BE2C (cell line): ENCODE measurements at regions not wholly inside any gene's neighbourhood (a gene's known extent, or its start where the extent isn't known, plus 50 kb on each side); places are given as distances from the start of the nearest gene placed in this dataset.

Experiments
- DNase-seq: peaks from one replicate; pipeline ENCODE4 v3.0.0-alpha.2; 2020
- H3K27me3 ChIP-seq: fragments of 250-450 bp; sonication (Bioruptor Pico); 2 replicates; pipeline ENCODE4 v1.5.1; 2020; ENCODE audit warnings: mild to moderate bottlenecking
- H3K36me3 ChIP-seq: fragments of 250-450 bp; sonication (Bioruptor Pico); 2 replicates; pipeline ENCODE4 v1.5.1; 2020; ENCODE audit warnings: mild to moderate bottlenecking
- H3K4me1 ChIP-seq: fragments of 250-450 bp; sonication (Bioruptor Pico); 2 replicates; pipeline ENCODE4 v1.5.1; 2020
- H3K4me3 ChIP-seq: 2 replicates; pipeline ENCODE4 v1.5.1; 2011; ENCODE audit warnings: low read depth, low read length
- H3K9me3 ChIP-seq: fragments of 250-450 bp; sonication (Bioruptor Pico); 2 replicates; pipeline ENCODE4 v1.5.1; 2020
- CTCF ChIP-seq: IDR thresholded peaks from 2 replicates; pipeline ENCODE4 v1.5.1; 2012; ENCODE audit warnings: mild to moderate bottlenecking, low read depth, low read length

- H3K36me3 ChIP-seq: no peaks in the 10 kb centered on the region
- H3K4me1 ChIP-seq: no peaks in the 10 kb centered on the region
- no peak for TF ChIP-seq CTCF
- H3K9me3 ChIP-seq: no peaks in the 10 kb centered on the region; the same call in 1 of the 2 replicates
- no peak for DNase-seq
- H3K27me3 ChIP-seq: no peaks in the 10 kb centered on the region
- no peak overlapping the region for H3K4me3 ChIP-seq
Measured at GRCh38 chr19:28989739-28990138, 223.2 kb downstream of the UQCRFS1 start.

GRCh38 chr19:28988066-28988465, 224.9 kb downstream of the UQCRFS1 start:
- TF ChIP-seq CTCF: no peak
- no peaks in the 10 kb centered on the region for H3K27me3 ChIP-seq

GRCh38 chr19:28987177-28987576, 225.8 kb downstream of the UQCRFS1 start:
- DNase-seq: no peak
- no peaks in the 10 kb centered on the region; the same call in 1 of the 2 replicates for H3K9me3 ChIP-seq
- TF ChIP-seq CTCF: no peak

More at GRCh38 chr19:28988066-28988465, 224.9 kb downstream of the UQCRFS1 start:
- Histone ChIP-seq H3K4me3 (no peak overlapping the region), H3K36me3 (no peaks in the 10 kb centered on the region), H3K9me3 (no peaks in the 10 kb centered on the region; the same call in 1 of the 2 replicates), H3K4me1 (no peaks in the 10 kb centered on the region)
- no peak for DNase-seq

GRCh38 chr19:28985201-28985600, 227.8 kb downstream of the UQCRFS1 start:
- Histone ChIP-seq H3K9me3 (no peaks in the 10 kb centered on the region; the same call in 1 of the 2 replicates), H3K4me1 (no peaks in the 10 kb centered on the region), H3K36me3 (no peaks in the 10 kb centered on the region), H3K4me3 (no peak overlapping the region), H3K27me3 (no peaks in the 10 kb centered on the region)
- no peak for TF ChIP-seq CTCF
- DNase-seq: no peak

More at GRCh38 chr19:28987177-28987576, 225.8 kb downstream of the UQCRFS1 start:
- no peaks in the 10 kb centered on the region for H3K4me1 ChIP-seq
- no peak overlapping the region for H3K4me3 ChIP-seq
- no peaks in the 10 kb centered on the region for H3K27me3 ChIP-seq
- H3K36me3 ChIP-seq: no peaks in the 10 kb centered on the region

- H3K36me3 ChIP-seq: no peaks in the 10 kb centered on the region
- DNase-seq: no peak
- no peak for TF ChIP-seq CTCF
- H3K27me3 ChIP-seq: no peaks in the 10 kb centered on the region
- H3K9me3 ChIP-seq: no peaks in the 10 kb centered on the region; the same call in 1 of the 2 replicates
- no peak overlapping the region for H3K4me3 ChIP-seq
- H3K4me1 ChIP-seq: no peaks in the 10 kb centered on the region
Measured at GRCh38 chr19:28984315-28984714, 228.6 kb downstream of the UQCRFS1 start.

GRCh38 chr19:28983430-28983829, 229.5 kb downstream of the UQCRFS1 start:
- Histone ChIP-seq H3K4me3 (no peak overlapping the region), H3K27me3 (no peaks in the 10 kb centered on the region), H3K9me3 (no peaks in the 10 kb centered on the region; the same call in 1 of the 2 replicates), H3K4me1 (no peaks in the 10 kb centered on the region), H3K36me3 (no peaks in the 10 kb centered on the region)
- no peak for TF ChIP-seq CTCF
- no peak for DNase-seq
